RWPE2 (cell line): ENCODE measurements at regions not wholly inside any gene's neighbourhood (a gene's known extent, or its start where the extent isn't known, plus 50 kb on each side); places are given as distances from the start of the nearest gene placed in this dataset.

ENCODE experiments used
- ATAC-seq: fragments of 200-7000 bp; cut with Tn5 transposase; 3 replicates; pipeline ENCODE4 v1.9.1; 2021; ENCODE audit warnings: low read depth
- DNase-seq: peaks from one replicate; pipeline ENCODE4 v3.0.0-alpha.2; 2020; ENCODE audit warnings: low spot score
- H3K27ac ChIP-seq: fragments of 450-650 bp; 2 replicates; pipeline ENCODE4 v1.5.1; 2017; ENCODE audit warnings: mild to moderate bottlenecking; ENCODE audit not compliant: poor library complexity, severe bottlenecking
- H3K27me3 ChIP-seq: fragments of 250-450 bp; sonication (Bioruptor Pico); 2 replicates; pipeline ENCODE4 v1.5.1; 2021; ENCODE audit warnings: mild to moderate bottlenecking, moderate library complexity; ENCODE audit not compliant: insufficient read depth, poor library complexity, severe bottlenecking
- H3K36me3 ChIP-seq: fragments of 250-450 bp; sonication (Bioruptor Pico); 2 replicates; pipeline ENCODE4 v1.5.1; 2020; ENCODE audit warnings: low read depth, mild to moderate bottlenecking, moderate library complexity
- H3K4me1 ChIP-seq: fragments of 250-450 bp; sonication (Bioruptor Pico); 2 replicates; pipeline ENCODE4 v1.5.1; 2021; ENCODE audit warnings: mild to moderate bottlenecking, moderate library complexity; ENCODE audit not compliant: insufficient read depth, poor library complexity, severe bottlenecking
- H3K4me3 ChIP-seq: fragments of 250-450 bp; sonication (Bioruptor Pico); 2 replicates; pipeline ENCODE4 v1.5.1; 2021; ENCODE audit warnings: mild to moderate bottlenecking, moderate library complexity; ENCODE audit not compliant: severe bottlenecking
- H3K9me3 ChIP-seq: fragments of 250-450 bp; sonication (Bioruptor Pico); 2 replicates; pipeline ENCODE4 v1.5.1; 2021; ENCODE audit warnings: mild to moderate bottlenecking, moderate library complexity; ENCODE audit not compliant: severe bottlenecking
- CTCF ChIP-seq: fragments of 450-650 bp; IDR thresholded peaks from one replicate; pipeline ENCODE4 v1.5.1; 2017; ENCODE audit warnings: mild to moderate bottlenecking, moderate library complexity; ENCODE audit not compliant: poor library complexity, severe bottlenecking

GRCh38 chr11:36774603-36775002 lies 176.6 kb upstream of the RAG2 start:
- peaks cover 10% of the 10 kb centered on the region for H3K4me1 ChIP-seq
- ATAC-seq (peak; percentile 89), DNase-seq (no peak)
- no peaks in the 10 kb centered on the region for H3K9me3 ChIP-seq
- H3K4me3 ChIP-seq, result no peak overlapping the region
- no peak for TF ChIP-seq CTCF
- no peaks in the 10 kb centered on the region for H3K36me3 ChIP-seq
- H3K27me3 ChIP-seq, result no peaks in the 10 kb centered on the region
- H3K27ac ChIP-seq, result peak overlapping the region; percentile 49

- TF ChIP-seq CTCF, result no peak
- no peak for ATAC-seq
Measured at GRCh38 chr11:36763187-36763586, 165.2 kb upstream of the RAG2 start.

GRCh38 chr11:36757075-36757474 lies 159.0 kb upstream of the RAG2 start:
- Histone ChIP-seq H3K9me3 (peaks cover 2% of the 10 kb centered on the region), H3K4me3 (no peak overlapping the region), H3K36me3 (no peaks in the 10 kb centered on the region), H3K27ac (no peak overlapping the region), H3K27me3 (no peaks in the 10 kb centered on the region), H3K4me1 (no peaks in the 10 kb centered on the region)
- DNase-seq (no peak), ATAC-seq (no peak)
- TF ChIP-seq CTCF, result no peak

More at GRCh38 chr11:36763187-36763586, 165.2 kb upstream of the RAG2 start:
- no peak overlapping the region for H3K4me3 ChIP-seq
- no peak overlapping the region for H3K27ac ChIP-seq
- no peaks in the 10 kb centered on the region for H3K27me3 ChIP-seq
- no peak for DNase-seq
- H3K36me3 ChIP-seq, result no peaks in the 10 kb centered on the region
- peaks cover 2% of the 10 kb centered on the region for H3K9me3 ChIP-seq
- no peaks in the 10 kb centered on the region for H3K4me1 ChIP-seq

- TF ChIP-seq CTCF, result no peak
- Histone ChIP-seq H3K36me3 (no peaks in the 10 kb centered on the region), H3K27me3 (no peaks in the 10 kb centered on the region), H3K27ac (no peak overlapping the region), H3K4me1 (no peaks in the 10 kb centered on the region), H3K9me3 (no peaks in the 10 kb centered on the region), H3K4me3 (no peak overlapping the region)
- DNase-seq (no peak), ATAC-seq (no peak)
Measured at GRCh38 chr11:36753960-36754359, 155.9 kb upstream of the RAG2 start.

- Histone ChIP-seq H3K36me3 (no peaks in the 10 kb centered on the region), H3K4me1 (no peaks in the 10 kb centered on the region), H3K27me3 (no peaks in the 10 kb centered on the region), H3K9me3 (no peaks in the 10 kb centered on the region), H3K4me3 (no peak overlapping the region), H3K27ac (no peak overlapping the region)
- ATAC-seq (no peak), DNase-seq (no peak)
- no peak for TF ChIP-seq CTCF
Measured at GRCh38 chr11:36751996-36752395, 154.0 kb upstream of the RAG2 start.
